Activated naive CD4-positive, alpha-beta T cell treated with anti-CD3 and anti-CD28 coated beads, Interleukin-2, amount 10 ng/mL, durations not matched to agents 7 days and 5 days (primary cell): ENCODE measurements at regions not wholly inside any gene's neighbourhood (a gene's known extent, or its start where the extent isn't known, plus 50 kb on each side); places are given as distances from the start of the nearest gene placed in this dataset.
"Not testable (repeated sequence)": the region's sequence is repeated elsewhere in the genome, so short reads cannot be mapped to it uniquely, and the experiment has no call there.

Experiments
- CTCF ChIA-PET: fragments of 350-600 bp; sonication (Branson Sonifier 250); formaldehyde crosslinking; loops from one replicate; lab custom pipeline; 2021; ENCODE audit warnings: antibody characterized with exemption; lab: Charles Lee
- DNase-seq: peaks from one replicate; pipeline ENCODE4 v3.0.0-alpha.2; 2020
- H3K27ac Mint-ChIP-seq: one replicate; pipeline ENCODE4 v1.8.0; 2021; ENCODE audit warnings: mild to moderate bottlenecking, moderate library complexity, mixed read lengths
- H3K27me3 Mint-ChIP-seq: one replicate; pipeline ENCODE4 v1.8.0; 2021; ENCODE audit warnings: mild to moderate bottlenecking, mixed read lengths
- H3K36me3 Mint-ChIP-seq: one replicate; pipeline ENCODE4 v1.8.0; 2021; ENCODE audit warnings: mixed read lengths
- H3K4me1 Mint-ChIP-seq: one replicate; pipeline ENCODE4 v1.8.0; 2021; ENCODE audit warnings: mixed read lengths
- H3K4me3 Mint-ChIP-seq: one replicate; pipeline ENCODE4 v1.8.0; 2021; ENCODE audit warnings: mild to moderate bottlenecking, moderate library complexity, mixed read lengths
- H3K9me3 Mint-ChIP-seq: one replicate; pipeline ENCODE4 v1.8.0; 2021; ENCODE audit warnings: mixed read lengths

DNA sequence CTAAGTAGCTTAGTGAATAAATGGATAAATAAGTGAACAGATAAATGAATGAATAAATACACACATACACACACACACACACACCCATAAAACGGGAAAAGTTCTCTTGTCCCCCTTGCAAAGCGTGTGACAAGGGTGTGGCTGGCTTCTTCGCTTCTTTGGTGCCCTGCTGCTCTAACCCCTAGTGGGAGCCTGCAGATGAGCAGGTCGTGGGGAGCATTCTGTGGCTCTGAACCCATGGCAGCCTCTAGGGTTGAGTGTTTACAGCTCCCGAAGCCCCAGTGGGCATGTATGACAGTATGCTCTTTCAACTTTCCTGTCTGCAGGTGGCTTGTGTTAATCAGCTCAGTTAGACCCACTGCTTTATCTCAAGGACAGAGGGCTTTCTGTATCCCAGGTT, 582.3 kb downstream of the EDEM1 start:
- no peak for DNase-seq
- H3K9me3 Mint-ChIP-seq = peaks cover 5% of the 10 kb centered on the region
- no peak overlapping the region for H3K4me3 Mint-ChIP-seq
- CTCF ChIA-PET = no interaction called here
- H3K27me3 Mint-ChIP-seq = no peaks in the 10 kb centered on the region
- H3K36me3 Mint-ChIP-seq = no peaks in the 10 kb centered on the region
- H3K4me1 Mint-ChIP-seq = peaks cover 2% of the 10 kb centered on the region
- no peak overlapping the region for H3K27ac Mint-ChIP-seq

DNA sequence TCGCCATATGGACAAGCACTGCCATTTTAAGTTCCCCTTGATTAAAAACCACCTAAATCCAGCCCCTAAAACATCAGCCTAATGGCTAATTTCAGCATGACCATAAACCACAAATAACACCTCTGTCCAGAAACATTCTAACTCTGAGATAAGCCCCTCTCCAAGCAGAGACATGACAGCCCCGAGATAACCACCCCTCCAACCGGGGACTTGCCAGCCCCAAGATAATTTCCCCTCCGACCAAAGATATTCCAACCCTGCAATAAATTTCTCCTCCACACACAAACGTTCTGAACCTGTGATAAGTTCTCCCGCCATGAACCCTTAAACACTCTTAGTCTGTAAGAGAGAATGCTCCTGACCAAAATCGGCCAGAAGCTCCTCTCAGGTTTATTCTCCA, 586.8 kb downstream of the EDEM1 start:
- H3K36me3 Mint-ChIP-seq = no peaks in the 10 kb centered on the region
- H3K4me3 Mint-ChIP-seq = no peak overlapping the region
- no peaks in the 10 kb centered on the region for H3K4me1 Mint-ChIP-seq
- no peak overlapping the region for H3K27ac Mint-ChIP-seq
- DNase-seq = no peak
- CTCF ChIA-PET = interaction anchor here (0.6 kb wide), 1 partner anchor 21 kb away, joined by 4 read pairs; no protein-coding TSS in a partner anchor
- H3K27me3 Mint-ChIP-seq = no peaks in the 10 kb centered on the region
- H3K9me3 Mint-ChIP-seq = peaks cover 7% of the 10 kb centered on the region

DNA sequence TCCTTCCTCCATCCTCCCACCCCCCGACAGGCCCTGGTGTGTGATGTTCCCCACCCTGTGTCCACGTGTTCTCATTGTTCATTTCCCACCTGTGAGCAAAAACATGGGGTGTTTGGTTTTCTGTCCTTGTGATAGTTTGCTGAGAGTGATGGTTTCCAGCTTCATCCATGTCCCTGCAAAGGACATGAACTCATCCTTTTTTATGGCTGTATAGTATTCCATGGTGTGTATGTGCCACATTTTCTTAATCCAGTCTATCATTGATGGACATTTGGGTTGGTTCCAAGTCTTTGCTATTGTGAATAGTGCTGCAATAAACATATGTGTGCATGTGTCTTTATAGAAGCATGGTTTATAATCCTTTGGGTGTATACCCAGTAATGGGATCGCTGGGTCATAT, 587.6 kb downstream of the EDEM1 start:
- H3K27me3 Mint-ChIP-seq, DNase-seq, H3K27ac Mint-ChIP-seq: not testable (repeated sequence)

DNA sequence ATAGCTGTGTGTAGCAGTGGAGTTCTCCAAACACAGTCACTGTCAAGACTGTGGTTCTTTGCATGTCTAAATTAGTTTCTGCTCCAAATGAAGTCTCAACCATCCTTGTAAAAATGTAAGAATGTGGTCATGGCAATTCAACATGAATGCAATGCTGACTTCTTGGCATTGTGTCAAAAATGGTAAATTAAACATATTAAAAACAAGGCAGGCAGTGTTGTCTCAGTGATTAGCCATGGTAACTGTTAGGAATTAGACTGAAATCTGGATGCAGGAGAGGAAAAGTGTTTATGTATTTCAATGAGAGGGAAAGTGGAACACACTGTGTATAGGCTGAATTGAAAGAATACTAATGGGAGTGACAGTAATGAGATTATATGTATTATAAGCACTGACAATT, 597.2 kb downstream of the EDEM1 start:
- Mint-ChIP-seq H3K36me3 (no peaks in the 10 kb centered on the region), H3K27me3 (no peaks in the 10 kb centered on the region), H3K9me3 (peaks cover 3% of the 10 kb centered on the region), H3K4me3 (no peak overlapping the region), H3K4me1 (no peaks in the 10 kb centered on the region), H3K27ac (no peak overlapping the region)
- CTCF ChIA-PET = no interaction called here
- no peak for DNase-seq

More for the DNA sequence above, 587.6 kb downstream of the EDEM1 start:
- H3K36me3 Mint-ChIP-seq, H3K4me1 Mint-ChIP-seq, H3K9me3 Mint-ChIP-seq, H3K4me3 Mint-ChIP-seq, CTCF ChIA-PET: not testable (repeated sequence)

DNA sequence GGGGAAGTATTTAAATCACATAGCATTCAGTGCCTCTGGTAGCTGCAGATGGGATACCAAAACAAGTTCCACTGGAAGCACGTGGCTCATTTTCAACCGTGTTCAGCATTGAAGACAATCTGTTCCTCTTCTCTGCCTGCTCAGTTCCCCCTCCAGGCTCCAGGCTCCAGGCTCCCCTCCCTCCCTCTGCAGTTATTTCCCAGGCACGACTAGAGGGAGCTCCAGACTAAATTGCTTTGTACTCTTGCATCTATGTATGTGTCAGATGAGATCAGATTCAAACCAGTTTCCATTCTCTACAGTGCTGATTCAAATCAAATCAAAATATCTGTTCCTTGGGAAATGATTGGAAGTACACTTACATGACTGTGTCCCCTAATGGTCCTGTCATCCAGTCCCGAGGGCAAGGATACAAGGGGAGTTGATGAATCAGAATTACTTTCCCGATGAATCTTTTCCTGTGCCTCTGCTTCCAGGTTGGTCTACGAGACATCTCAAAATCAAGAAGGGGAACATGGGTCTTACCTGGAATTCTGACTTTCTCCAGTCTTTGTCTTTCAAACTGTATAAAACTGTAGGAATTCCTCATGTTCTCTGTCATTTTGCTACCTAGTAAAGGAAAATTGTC, 600.5 kb downstream of the EDEM1 start:
- no peak for DNase-seq
- Mint-ChIP-seq H3K36me3 (no peaks in the 10 kb centered on the region), H3K9me3 (peaks cover 5% of the 10 kb centered on the region), H3K27ac (no peak overlapping the region), H3K27me3 (no peaks in the 10 kb centered on the region), H3K4me3 (no peak overlapping the region), H3K4me1 (no peaks in the 10 kb centered on the region)
- CTCF ChIA-PET = no interaction called here

DNA sequence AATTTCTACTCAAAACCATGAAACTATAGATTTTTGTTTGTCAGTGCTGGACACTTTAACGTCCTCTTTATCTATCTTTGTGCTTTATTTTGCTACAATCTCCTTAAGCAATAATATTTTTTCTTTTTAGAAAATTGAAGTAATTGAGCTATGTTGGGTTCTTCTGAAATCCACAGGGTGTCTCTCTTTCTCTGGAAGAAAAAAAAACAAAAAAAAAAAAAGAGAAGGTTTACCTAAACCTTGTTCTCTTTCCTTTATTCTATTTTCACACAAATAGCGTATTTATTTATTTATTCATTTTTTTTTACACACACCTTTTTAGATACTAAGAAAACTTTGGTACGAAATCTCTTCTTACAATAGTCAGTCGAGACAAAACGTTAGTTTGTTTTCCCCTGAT, 601.0 kb downstream of the EDEM1 start:
- Mint-ChIP-seq H3K4me1 (no peaks in the 10 kb centered on the region), H3K36me3 (no peaks in the 10 kb centered on the region), H3K27ac (no peak overlapping the region), H3K27me3 (no peaks in the 10 kb centered on the region), H3K9me3 (peaks cover 3% of the 10 kb centered on the region), H3K4me3 (no peak overlapping the region)
- CTCF ChIA-PET = no interaction called here
- no peak for DNase-seq

DNA sequence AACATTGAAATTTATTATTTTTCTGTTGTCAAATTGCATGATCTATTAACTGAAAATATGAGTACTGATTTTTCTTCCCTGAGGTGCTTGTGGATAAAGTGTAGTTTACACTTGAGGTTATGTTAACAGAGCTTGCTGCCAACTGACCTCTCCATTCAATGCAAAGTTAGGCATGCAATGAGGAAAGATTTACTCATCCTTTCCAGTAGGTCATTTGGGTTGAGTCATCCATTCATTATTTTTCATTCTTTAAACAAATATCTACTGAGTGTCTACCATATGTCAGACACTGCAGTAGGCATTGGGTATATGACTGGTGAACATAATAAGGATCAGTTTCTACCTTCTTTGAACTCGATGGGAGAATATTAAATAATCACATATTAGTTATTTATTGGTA, 604.1 kb downstream of the EDEM1 start:
- no peaks in the 10 kb centered on the region for H3K36me3 Mint-ChIP-seq
- H3K27me3 Mint-ChIP-seq = no peaks in the 10 kb centered on the region
- CTCF ChIA-PET = no interaction called here
- DNase-seq = no peak
- H3K4me3 Mint-ChIP-seq = no peak overlapping the region
- no peaks in the 10 kb centered on the region for H3K4me1 Mint-ChIP-seq
- H3K27ac Mint-ChIP-seq = no peak overlapping the region
- peaks cover 3% of the 10 kb centered on the region for H3K9me3 Mint-ChIP-seq

DNA sequence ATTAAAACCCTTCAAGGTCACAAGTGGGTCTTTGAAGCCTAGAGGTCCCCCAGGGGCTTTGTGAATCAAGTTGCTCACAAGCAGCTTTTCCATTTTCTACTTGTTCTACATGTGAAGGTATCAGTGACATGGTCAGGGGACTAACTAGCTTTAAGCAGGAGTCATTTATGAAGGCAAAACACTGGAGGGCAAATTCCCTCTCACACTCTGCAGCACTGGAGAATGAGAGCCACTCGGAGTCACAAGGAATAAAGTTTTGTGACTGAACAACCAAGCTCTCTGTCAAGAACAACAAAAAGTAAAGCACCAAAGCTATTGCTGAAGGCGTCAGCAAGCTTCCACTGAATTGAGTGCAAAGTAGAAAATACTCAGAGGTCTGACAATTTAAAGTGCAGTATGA, 609.0 kb downstream of the EDEM1 start:
- no peak overlapping the region for H3K4me3 Mint-ChIP-seq
- H3K36me3 Mint-ChIP-seq = no peaks in the 10 kb centered on the region
- DNase-seq = no peak
- H3K27ac Mint-ChIP-seq = no peak overlapping the region
- no peaks in the 10 kb centered on the region for H3K27me3 Mint-ChIP-seq
- no peaks in the 10 kb centered on the region for H3K9me3 Mint-ChIP-seq
- CTCF ChIA-PET = no interaction called here
- H3K4me1 Mint-ChIP-seq = no peaks in the 10 kb centered on the region

DNA sequence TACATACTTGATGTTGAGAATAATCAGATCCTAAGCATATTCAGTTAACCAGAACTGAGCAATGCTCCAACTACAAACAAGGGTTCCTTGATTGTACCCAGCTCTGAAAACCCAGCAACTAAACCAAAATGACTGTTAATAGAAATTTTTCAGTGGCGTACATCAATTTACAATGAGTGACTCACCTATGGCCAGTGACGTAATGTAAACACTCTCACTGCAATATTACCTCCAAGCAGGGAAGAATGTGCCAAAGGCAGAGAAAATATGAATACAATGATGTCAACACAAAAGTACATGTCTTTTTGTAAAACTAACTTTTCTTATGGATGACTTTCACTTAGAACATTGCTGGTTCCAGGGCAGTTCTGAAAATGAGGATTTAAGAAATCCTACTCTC, 611.3 kb downstream of the EDEM1 start:
- Mint-ChIP-seq H3K4me1 (no peaks in the 10 kb centered on the region), H3K9me3 (no peaks in the 10 kb centered on the region), H3K27ac (no peak overlapping the region), H3K36me3 (no peaks in the 10 kb centered on the region), H3K27me3 (no peaks in the 10 kb centered on the region), H3K4me3 (no peak overlapping the region)
- CTCF ChIA-PET = no interaction called here
- DNase-seq = no peak

DNA sequence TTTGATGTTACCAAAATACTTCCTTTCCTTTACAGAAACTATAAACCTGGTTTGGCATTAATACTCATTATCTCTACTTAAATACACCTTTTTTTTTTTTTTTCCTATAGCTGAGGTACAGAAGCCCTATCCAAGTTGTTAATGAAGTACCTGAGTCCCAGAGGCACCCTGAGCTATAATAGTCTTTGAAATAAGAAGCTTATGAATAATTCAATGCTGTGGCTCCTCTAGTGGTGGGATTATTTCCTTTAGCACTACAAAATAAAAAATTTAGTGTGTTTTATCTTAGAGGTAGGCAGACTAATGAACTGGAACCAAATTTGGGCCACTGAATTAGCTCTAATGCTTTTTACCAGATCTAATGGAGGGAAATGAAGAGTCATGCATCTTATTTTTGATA, 611.9 kb downstream of the EDEM1 start:
- no peaks in the 10 kb centered on the region for H3K9me3 Mint-ChIP-seq
- no peaks in the 10 kb centered on the region for H3K27me3 Mint-ChIP-seq
- no peak overlapping the region for H3K4me3 Mint-ChIP-seq
- no peak for DNase-seq
- CTCF ChIA-PET = interaction anchor here (0.6 kb wide), 1 partner anchor 20 kb away, joined by 5 read pairs; no protein-coding TSS in a partner anchor
- no peak overlapping the region for H3K27ac Mint-ChIP-seq
- H3K36me3 Mint-ChIP-seq = no peaks in the 10 kb centered on the region
- no peaks in the 10 kb centered on the region for H3K4me1 Mint-ChIP-seq

DNA sequence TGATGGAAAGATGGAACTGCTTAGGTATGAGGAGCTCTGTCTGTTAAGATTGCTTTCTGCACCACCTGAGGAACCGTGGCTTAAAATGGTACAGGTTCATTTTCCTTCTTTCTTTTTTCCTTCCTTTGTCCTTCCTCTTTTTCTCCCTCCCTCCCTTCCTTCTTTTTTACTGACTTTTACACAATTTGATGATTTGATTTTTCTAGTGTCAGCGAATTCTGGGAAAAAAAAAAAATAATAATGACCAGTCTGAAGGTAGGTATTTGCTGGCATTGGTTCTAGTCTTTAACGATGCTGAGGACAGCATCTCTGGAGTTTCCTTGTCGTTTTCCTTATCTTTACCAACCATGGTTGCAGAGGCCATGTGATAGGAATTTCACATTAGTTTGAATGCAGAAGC, 613.5 kb downstream of the EDEM1 start:
- Mint-ChIP-seq H3K4me3 (no peak overlapping the region), H3K27me3 (no peaks in the 10 kb centered on the region), H3K9me3 (no peaks in the 10 kb centered on the region), H3K36me3 (no peaks in the 10 kb centered on the region), H3K4me1 (no peaks in the 10 kb centered on the region), H3K27ac (no peak overlapping the region)
- CTCF ChIA-PET = no interaction called here
- no peak for DNase-seq

DNA sequence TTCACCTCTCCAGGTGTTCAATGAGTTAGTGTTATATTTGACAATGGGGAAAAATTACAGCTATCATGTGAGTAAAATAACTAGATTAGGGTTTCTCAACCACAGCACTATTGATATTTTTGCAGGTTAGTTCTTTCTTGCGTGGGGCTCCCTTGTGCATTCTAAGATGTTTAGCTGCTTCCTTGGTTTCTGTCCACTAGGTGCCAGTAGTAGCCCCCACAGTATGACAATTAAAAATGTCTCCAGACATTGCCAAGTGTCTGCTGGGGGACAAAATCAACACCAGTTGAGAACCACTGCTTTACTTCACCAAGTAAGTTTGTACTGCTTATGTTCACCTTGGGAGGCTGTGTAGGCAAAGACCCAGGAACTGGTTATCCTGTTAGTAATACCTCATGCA, 618.7 kb downstream of the EDEM1 start:
- no peak overlapping the region for H3K4me3 Mint-ChIP-seq
- CTCF ChIA-PET = no interaction called here
- H3K9me3 Mint-ChIP-seq = peaks cover 3% of the 10 kb centered on the region
- DNase-seq = no peak
- no peaks in the 10 kb centered on the region for H3K27me3 Mint-ChIP-seq
- no peak overlapping the region for H3K27ac Mint-ChIP-seq
- no peaks in the 10 kb centered on the region for H3K4me1 Mint-ChIP-seq
- H3K36me3 Mint-ChIP-seq = no peaks in the 10 kb centered on the region

DNA sequence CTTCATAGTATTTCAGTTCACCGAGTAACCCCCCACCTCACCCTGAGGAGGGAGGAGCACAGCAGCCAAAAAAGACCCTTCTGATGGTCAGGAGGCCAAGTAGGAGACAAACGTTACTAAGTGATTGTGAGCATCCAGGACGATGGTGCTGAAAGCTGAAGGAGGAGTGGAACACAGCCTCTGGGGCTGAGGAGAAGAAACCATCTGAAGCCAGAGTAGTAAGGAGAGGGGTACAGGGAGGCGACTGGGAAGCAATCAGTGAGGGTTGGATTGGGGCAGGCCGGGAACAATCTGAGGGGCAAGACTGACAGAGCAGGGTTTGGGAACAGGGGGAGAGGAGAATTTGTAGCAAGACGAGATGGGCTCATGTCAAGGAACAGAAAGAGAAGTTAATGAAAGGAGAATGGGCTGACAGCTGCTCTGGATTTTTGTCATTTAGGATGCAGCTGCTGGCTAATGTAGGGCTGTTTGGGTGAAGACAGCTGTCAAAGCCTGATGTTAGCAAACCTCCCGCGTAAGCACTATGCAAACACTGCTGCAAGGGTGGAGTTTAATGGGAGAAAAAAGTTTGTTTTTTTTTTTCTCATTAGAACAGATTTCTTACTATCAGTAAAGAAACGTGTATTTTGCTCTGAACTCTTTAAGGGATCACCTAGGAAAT, 622.2 kb downstream of the EDEM1 start:
- H3K27ac Mint-ChIP-seq = peak overlapping the region; percentile 56
- H3K4me1 Mint-ChIP-seq = no peaks in the 10 kb centered on the region
- no peak overlapping the region for H3K4me3 Mint-ChIP-seq
- DNase-seq = no peak
- H3K36me3 Mint-ChIP-seq = no peaks in the 10 kb centered on the region
- no peaks in the 10 kb centered on the region for H3K27me3 Mint-ChIP-seq
- peaks cover 3% of the 10 kb centered on the region for H3K9me3 Mint-ChIP-seq
- CTCF ChIA-PET = no interaction called here

DNA sequence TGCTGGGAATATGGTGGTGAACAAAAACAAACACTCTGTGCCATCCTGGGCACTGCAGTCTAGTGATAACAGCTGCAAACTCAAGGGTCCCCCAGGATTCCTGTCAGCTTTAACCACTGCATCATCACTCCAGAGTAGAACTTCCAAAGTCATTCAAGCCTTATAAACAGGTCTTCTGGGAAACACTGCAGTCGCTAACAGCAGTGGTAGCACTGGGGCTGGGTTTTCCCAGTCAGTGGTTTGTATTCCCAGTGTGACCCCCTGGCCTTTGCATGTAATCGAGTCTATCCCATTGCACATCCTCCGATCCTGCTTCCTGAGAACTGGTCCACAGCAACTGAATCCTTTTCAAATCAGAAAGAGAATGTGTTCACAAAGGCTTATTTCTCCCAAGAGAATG, 623.5 kb downstream of the EDEM1 start:
- no peak overlapping the region for H3K27ac Mint-ChIP-seq
- CTCF ChIA-PET = no interaction called here
- no peak for DNase-seq
- H3K27me3 Mint-ChIP-seq = no peaks in the 10 kb centered on the region
- peaks cover 3% of the 10 kb centered on the region for H3K9me3 Mint-ChIP-seq
- H3K4me1 Mint-ChIP-seq = no peaks in the 10 kb centered on the region
- H3K36me3 Mint-ChIP-seq = no peaks in the 10 kb centered on the region
- no peak overlapping the region for H3K4me3 Mint-ChIP-seq

DNA sequence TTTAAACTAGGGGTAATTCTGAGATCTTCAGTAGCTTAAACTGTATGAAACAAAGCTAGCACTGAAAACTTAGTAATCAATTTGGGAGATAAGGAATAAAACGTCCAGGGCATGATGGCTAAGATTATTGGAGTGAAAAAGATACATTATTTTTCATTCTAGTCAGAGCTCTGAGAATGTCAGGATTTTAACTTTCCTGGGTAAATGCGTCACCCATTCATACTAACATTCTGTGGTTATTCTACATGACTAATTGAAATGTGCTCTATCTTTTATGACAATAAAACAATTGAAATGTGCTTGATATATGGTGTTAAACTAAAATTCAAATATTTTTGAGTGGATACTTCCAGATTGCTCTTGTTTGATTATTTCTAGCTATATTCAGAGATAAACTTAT, 626.0 kb downstream of the EDEM1 start:
- Mint-ChIP-seq H3K9me3 (peaks cover 5% of the 10 kb centered on the region), H3K27ac (no peak overlapping the region), H3K4me1 (no peaks in the 10 kb centered on the region), H3K27me3 (no peaks in the 10 kb centered on the region), H3K36me3 (no peaks in the 10 kb centered on the region), H3K4me3 (no peak overlapping the region)
- no peak for DNase-seq
- CTCF ChIA-PET = no interaction called here
